SK-N-SH (cell line): ENCODE measurements at regions not wholly inside any gene's neighbourhood (a gene's known extent, or its start where the extent isn't known, plus 50 kb on each side); places are given as distances from the start of the nearest gene placed in this dataset.

Source experiments
- CTCF ChIA-PET: fragments of 300-600, 350-600 bp; formaldehyde crosslinking; extraction: SDS; loops from one replicate; lab custom pipeline; 2021; lab: Yijun Ruan, JAX
- POLR2A ChIA-PET: fragments of 350-600 bp; sonication (Branson Sonifier 250); formaldehyde crosslinking; extraction: SDS; loops from one replicate; lab custom pipeline; 2020; ENCODE audit warnings: antibody characterized with exemption, inconsistent platforms; lab: Yijun Ruan, JAX
- DNase-seq: peaks from one replicate; pipeline ENCODE4 v3.0.0; 2012
- H2AFZ ChIP-seq: fragments of 200-600 bp; sonication (generic); 2 replicates; pipeline ENCODE4 v1.8.1; 2016; ENCODE audit warnings: antibody characterized with exemption, mild to moderate bottlenecking, low read depth
- H3F3A ChIP-seq: fragments of 200-600 bp; sonication (generic); replicated peaks from 2 replicates; pipeline ENCODE3; 2016; ENCODE audit warnings: antibody characterized with exemption, mild to moderate bottlenecking; ENCODE audit not compliant: insufficient read depth
- H3K27ac ChIP-seq, 2 experiments: fragments of 200-500 bp in 1 of 2; fragments of 200-600 bp in 1 of 2; sonication (Bioruptor generic) in 1 of 2; sonication (generic), shearing (Covaris generic) in 1 of 2; 2 replicates each; pipeline versions ENCODE4 v1.5.1 to v1.6.1; 2014 to 2016; ENCODE audit warnings: low read depth in 2 of 2, inconsistent platforms in 1 of 2, low read length in 1 of 2, mild to moderate bottlenecking in 1 of 2, mixed read lengths in 1 of 2
- H3K27me3 ChIP-seq: fragments of 200-600 bp; sonication (generic), shearing (Covaris generic); 2 replicates; pipeline ENCODE4 v1.6.1; 2016; ENCODE audit warnings: mixed run types; ENCODE audit not compliant: insufficient read depth
- H3K36me3 ChIP-seq, 2 experiments: fragments of 200-500 bp in 1 of 2; fragments of 200-600 bp in 1 of 2; sonication (Bioruptor generic) in 1 of 2; sonication (generic) in 1 of 2; replicated peaks in 1 of 2; 2 replicates each; pipeline versions ENCODE3 to v1.5.1; 2014 to 2016; ENCODE audit warnings: low read length in 1 of 2, mild to moderate bottlenecking in 1 of 2; ENCODE audit not compliant: insufficient read depth in 2 of 2, control insufficient read depth in 1 of 2
- H3K4me1 ChIP-seq, 2 experiments: fragments of 200-500 bp in 1 of 2; fragments of 200-600 bp in 1 of 2; sonication (Bioruptor generic) in 1 of 2; sonication (generic), shearing (Covaris generic) in 1 of 2; 2 replicates each; pipeline versions ENCODE4 v1.5.1 to v1.6.1; 2014 to 2016; ENCODE audit warnings: low read depth in 1 of 2, low read length in 1 of 2, mixed run types in 1 of 2; ENCODE audit not compliant: insufficient read depth in 2 of 2, control insufficient read depth in 1 of 2
- H3K4me2 ChIP-seq: fragments of 200-600 bp; sonication (generic), shearing (Covaris generic); 2 replicates; pipeline ENCODE4 v1.6.1; 2017; ENCODE audit warnings: mixed run types
- H3K4me3 ChIP-seq, 2 experiments: fragments of 200-500 bp in 1 of 2; fragments of 200-600 bp in 1 of 2; sonication (Bioruptor generic) in 1 of 2; sonication (generic), shearing (Covaris generic) in 1 of 2; 2 replicates each; pipeline versions ENCODE4 v1.5.1 to v1.8.1; 2014 to 2016; ENCODE audit warnings: low read depth in 2 of 2, inconsistent platforms in 1 of 2, low read length in 1 of 2, mild to moderate bottlenecking in 1 of 2, mixed read lengths in 1 of 2, moderate library complexity in 1 of 2
- H3K79me2 ChIP-seq: fragments of 200-600 bp; sonication (generic); 2 replicates; pipeline ENCODE4 v1.8.1; 2017; ENCODE audit warnings: mild to moderate bottlenecking; ENCODE audit not compliant: insufficient read depth
- H3K9ac ChIP-seq: fragments of 200-600 bp; sonication (generic); 2 replicates; pipeline ENCODE4 v1.6.1; 2017; ENCODE audit warnings: mixed run types
- H3K9me2 ChIP-seq: fragments of 200-600 bp; sonication (generic); 2 replicates; pipeline ENCODE4 v1.6.1; 2017; ENCODE audit warnings: mixed run types
- H3K9me3 ChIP-seq: fragments of 200-600 bp; sonication (generic); 2 replicates; pipeline ENCODE4 v1.6.1; 2017; ENCODE audit warnings: mixed run types, mild to moderate bottlenecking, moderate library complexity
- H4K20me1 ChIP-seq: fragments of 200-600 bp; sonication (generic); 2 replicates; pipeline ENCODE4 v1.6.1; 2017; ENCODE audit warnings: mild to moderate bottlenecking, mixed run types; ENCODE audit not compliant: insufficient read depth
- CHD2 ChIP-seq: fragments of 150-350 bp; IDR thresholded peaks from 2 replicates; pipeline ENCODE4 v1.6.1; 2018; ENCODE audit warnings: low read length; ENCODE audit not compliant: partially characterized antibody
- ELF1 ChIP-seq: IDR thresholded peaks from 2 replicates; pipeline ENCODE4 v1.4.0; 2012
- FOXJ3 ChIP-seq: sonication (generic); formaldehyde crosslinking; IDR thresholded peaks from 2 replicates; pipeline ENCODE4 v1.5.1; 2020; ENCODE audit warnings: mild to moderate bottlenecking, missing genetic modification reagents
- FOXM1 ChIP-seq: IDR thresholded peaks from 2 replicates; pipeline ENCODE4 v1.4.0; 2012; ENCODE audit warnings: low read depth, mild to moderate bottlenecking
- MAX ChIP-seq: IDR thresholded peaks from 2 replicates; pipeline ENCODE4 v1.4.0; 2012; ENCODE audit warnings: low read depth
- NFIC ChIP-seq: IDR thresholded peaks from 2 replicates; pipeline ENCODE4 v1.4.0; 2012; ENCODE audit warnings: borderline replicate concordance
- PBX3 ChIP-seq: IDR thresholded peaks from 2 replicates; pipeline ENCODE4; 2012
- RFX5 ChIP-seq: IDR thresholded peaks from 2 replicates; pipeline ENCODE4 v1.6.1; 2012; ENCODE audit warnings: mild to moderate bottlenecking, improper control_type of control experiment, low read length
- SMC3 ChIP-seq: IDR thresholded peaks from 2 replicates; pipeline ENCODE4 v1.6.1; 2012; ENCODE audit warnings: low read depth, low read length, improper control_type of control experiment
- TCF12 ChIP-seq: IDR thresholded peaks from 2 replicates; pipeline ENCODE4 v1.4.0; 2012
- TEAD4 ChIP-seq: IDR thresholded peaks from 2 replicates; pipeline ENCODE4 v1.4.0; 2012; ENCODE audit warnings: mild to moderate bottlenecking, borderline replicate concordance; ENCODE audit not compliant: insufficient read depth
- ZBTB33 ChIP-seq: IDR thresholded peaks from 2 replicates; pipeline ENCODE4 v1.4.0; 2012; ENCODE audit warnings: low read depth, borderline replicate concordance
- WGBS: methylation state at CpG from one replicate; pipeline ENCODE4 v1.1.6; 2017; ENCODE audit warnings: low lambda C conversion rate; 5-methylcytosine and 5-hydroxymethylcytosine counted together

GRCh38 chr2:231644426-231644825 is 51.8 kb downstream of the TEX44 start:
- H3K36me3 ChIP-seq = no peaks in the 10 kb centered on the region
- WGBS = 89% methylated on average over 6 of the region's 6 CpGs
- no peaks in the 10 kb centered on the region for H3K9me2 ChIP-seq
- no peaks in the 10 kb centered on the region; a peak in 2 of 4 replicates for H3K4me1 ChIP-seq
- H3K4me2 ChIP-seq = no peak overlapping the region
- no peaks in the 10 kb centered on the region for H4K20me1 ChIP-seq
- no peak overlapping the region for H3K4me3 ChIP-seq
- H3K27ac ChIP-seq = no peak overlapping the region
- POLR2A ChIA-PET = no interaction called here
- no peak overlapping the region for H2AFZ ChIP-seq
- no peaks in the 10 kb centered on the region for H3F3A ChIP-seq
- TF ChIP-seq CHD2 (no peak), ZBTB33 (no peak), FOXM1 (no peak), RFX5 (no peak)
- TF ChIP-seq, all 33 proteins: peak for 0
- no peak overlapping the region for H3K9ac ChIP-seq
- no peaks in the 10 kb centered on the region for H3K79me2 ChIP-seq
- DNase-seq = no peak
- H3K9me3 ChIP-seq = no peaks in the 10 kb centered on the region
- CTCF ChIA-PET = interaction anchor here (0.8 to 20.8 kb wide), 2 partner anchors 30 to 62 kb away, joined by 4 to 283 read pairs; no protein-coding TSS in a partner anchor
- H3K27me3 ChIP-seq = no peaks in the 10 kb centered on the region

- 85% methylated on average over 6 of the region's 6 CpGs for WGBS
- H2AFZ ChIP-seq = no peak overlapping the region
- ChIA-PET CTCF (interaction anchor here (0.7 to 20.8 kb wide), 6 partner anchors 28 to 81 kb away, joined by 3 to 283 read pairs (median 4); no protein-coding TSS in a partner anchor), POLR2A (no interaction called here)
- H3K4me2 ChIP-seq = no peak overlapping the region
- H3K79me2 ChIP-seq = no peaks in the 10 kb centered on the region
- DNase-seq = no peak
- no peak overlapping the region for H3K27ac ChIP-seq
- H3K4me1 ChIP-seq = no peaks in the 10 kb centered on the region; a peak in 1 of 4 replicates
- H3F3A ChIP-seq = no peaks in the 10 kb centered on the region
- H3K9me2 ChIP-seq = no peaks in the 10 kb centered on the region
- H3K9me3 ChIP-seq = no peaks in the 10 kb centered on the region
- H4K20me1 ChIP-seq = no peaks in the 10 kb centered on the region
- no peak overlapping the region for H3K9ac ChIP-seq
- no peaks in the 10 kb centered on the region for H3K36me3 ChIP-seq
- no peak overlapping the region for H3K4me3 ChIP-seq
- TF ChIP-seq NFIC (no peak), FOXM1 (no peak), TCF12 (no peak), TEAD4 (no peak), FOXJ3 (CRISPR knock-in tag) (no peak), ZBTB33 (no peak), MAX (no peak), ELF1 (no peak), SMC3 (no peak), PBX3 (no peak)
- H3K27me3 ChIP-seq = no peaks in the 10 kb centered on the region
These were observed 53.8 kb downstream of the TEX44 start for GRCh38 chr2:231646476-231646875.
